BLaER1 treated with 17β-estradiol and CSF1 and Interleukin-3, amounts not matched to agents 10 nM and 100 nM (cell line): ENCODE measurements at regions not wholly inside any gene's neighbourhood (a gene's known extent, or its start where the extent isn't known, plus 50 kb on each side); places are given as distances from the start of the nearest gene placed in this dataset.
"Not testable (repeated sequence)": the region's sequence is repeated elsewhere in the genome, so short reads cannot be mapped to it uniquely, and the experiment has no call there.

Source experiments
- H3K27ac ChIP-seq, 11 experiments: shearing (Covaris generic); formaldehyde crosslinking; 2 replicates each; pipeline ENCODE4 v1.8.1; 2022
- H3K27me3 ChIP-seq, 11 experiments: shearing (Covaris generic); formaldehyde crosslinking; 2 replicates each; pipeline ENCODE4 v1.8.1; 2022
- H3K36me3 ChIP-seq, 11 experiments: shearing (Covaris generic); formaldehyde crosslinking; 2 replicates each; pipeline ENCODE4 v1.8.1; 2022
- H3K4me1 ChIP-seq, 10 experiments: shearing (Covaris generic); formaldehyde crosslinking; 2 replicates each; pipeline ENCODE4 v1.8.1; 2022
- H3K4me2 ChIP-seq, 11 experiments: shearing (Covaris generic); formaldehyde crosslinking; 2 replicates each; pipeline ENCODE4 v1.8.1; 2022
- H3K4me3 ChIP-seq, 10 experiments: shearing (Covaris generic); formaldehyde crosslinking; 2 replicates each; pipeline ENCODE4 v1.8.1; 2022
- H3K9ac ChIP-seq, 11 experiments: shearing (Covaris generic); formaldehyde crosslinking; 2 replicates each; pipeline ENCODE4 v1.8.1; 2022
- H3K9me3 ChIP-seq, 11 experiments: shearing (Covaris generic); formaldehyde crosslinking; replicated peaks in 1 of 11; 2 replicates each; pipeline ENCODE4 v1.8.1; 2022
- H4K20me1 ChIP-seq, 11 experiments: shearing (Covaris generic); formaldehyde crosslinking; 2 replicates each; pipeline ENCODE4 v1.8.1; 2022
- Cebpa-rat ChIP-seq, 11 experiments: shearing (Covaris generic); IDR thresholded peaks; 2 replicates each; pipeline ENCODE4 v1.8.1; 2022

- Histone ChIP-seq H3K4me2 (no peak overlapping the region), H3K9ac (no peak overlapping the region), H4K20me1 (no peaks in the 10 kb centered on the region), H3K9me3 (peaks cover 0 to 13% (median 0%) of the 10 kb centered on the region in 11 experiments; a peak in 4 of 22 replicates), H3K4me3 (no peak overlapping the region), H3K27me3 (no peaks in the 10 kb centered on the region), H3K36me3 (no peaks in the 10 kb centered on the region), H3K27ac (no peak overlapping the region), H3K4me1 (peaks cover 0 to 7% (median under 1%) of the 10 kb centered on the region in 10 experiments; a peak in 6 of 20 replicates)
- TF ChIP-seq Cebpa-rat (IDR thresholded peaks at IDR 0.05), result no peak
Measured at GRCh38 chr9:38334234-38334633, 58.3 kb upstream of the ALDH1B1 start.

- no peaks in the 10 kb centered on the region for H3K27me3 ChIP-seq
- no peaks in the 10 kb centered on the region for H3K36me3 ChIP-seq
- no peak for TF ChIP-seq Cebpa-rat (IDR thresholded peaks at IDR 0.05)
- no peaks in the 10 kb centered on the region for H4K20me1 ChIP-seq
- peaks cover 0 to 13% (median 0%) of the 10 kb centered on the region in 11 experiments; a peak in 4 of 22 replicates for H3K9me3 ChIP-seq
- H3K4me3 ChIP-seq, result no peak overlapping the region
- no peak overlapping the region for H3K4me2 ChIP-seq
- no peak overlapping the region for H3K27ac ChIP-seq
- no peak overlapping the region for H3K9ac ChIP-seq
- H3K4me1 ChIP-seq, result no peaks in the 10 kb centered on the region
Measured at GRCh38 chr9:38333047-38333446, 59.5 kb upstream of the ALDH1B1 start.

GRCh38 chr9:38332625-38333024, 59.9 kb upstream of the ALDH1B1 start:
- H3K27ac ChIP-seq, result no peak overlapping the region
- no peak for TF ChIP-seq Cebpa-rat (IDR thresholded peaks at IDR 0.05)
- H3K27me3 ChIP-seq, result no peaks in the 10 kb centered on the region
- no peak overlapping the region for H3K4me3 ChIP-seq
- H4K20me1 ChIP-seq, result no peaks in the 10 kb centered on the region
- H3K9me3 ChIP-seq, result peaks cover 0 to 13% (median 0%) of the 10 kb centered on the region in 11 experiments; a peak in 4 of 22 replicates
- H3K9ac ChIP-seq, result no peak overlapping the region
- no peak overlapping the region for H3K4me2 ChIP-seq
- no peaks in the 10 kb centered on the region for H3K36me3 ChIP-seq
- no peaks in the 10 kb centered on the region for H3K4me1 ChIP-seq

- Histone ChIP-seq H3K9ac (no peak overlapping the region), H3K36me3 (no peaks in the 10 kb centered on the region), H3K4me2 (no peak overlapping the region), H3K27ac (no peak overlapping the region), H4K20me1 (no peaks in the 10 kb centered on the region), H3K4me3 (no peak overlapping the region), H3K4me1 (no peaks in the 10 kb centered on the region), H3K9me3 (peaks cover 0 to 13% (median 0%) of the 10 kb centered on the region in 11 experiments; a peak in 4 of 22 replicates), H3K27me3 (no peaks in the 10 kb centered on the region)
- no peak for TF ChIP-seq Cebpa-rat (IDR thresholded peaks at IDR 0.05)
Measured at GRCh38 chr9:38331141-38331540, 61.4 kb upstream of the ALDH1B1 start.

- no peak for TF ChIP-seq Cebpa-rat (IDR thresholded peaks at IDR 0.05)
- no peak overlapping the region for H3K4me3 ChIP-seq
- H3K9ac ChIP-seq, result no peak overlapping the region
- no peak overlapping the region for H3K4me2 ChIP-seq
- H3K9me3 ChIP-seq, result peaks cover 0 to 13% (median 0%) of the 10 kb centered on the region in 11 experiments; a peak in 4 of 22 replicates
- no peaks in the 10 kb centered on the region for H4K20me1 ChIP-seq
- H3K27me3 ChIP-seq, result no peaks in the 10 kb centered on the region
- H3K27ac ChIP-seq, result no peak overlapping the region
- H3K4me1 ChIP-seq, result no peaks in the 10 kb centered on the region
- H3K36me3 ChIP-seq, result no peaks in the 10 kb centered on the region
Measured at GRCh38 chr9:38329968-38330367, 62.5 kb upstream of the ALDH1B1 start.

- Histone ChIP-seq H3K27me3 (no peaks in the 10 kb centered on the region), H3K27ac (no peak overlapping the region), H3K4me1 (no peaks in the 10 kb centered on the region), H4K20me1 (no peaks in the 10 kb centered on the region), H3K9ac (no peak overlapping the region), H3K4me2 (no peak overlapping the region), H3K9me3 (peaks cover 0 to 17% (median 0%) of the 10 kb centered on the region in 11 experiments; a peak in 6 of 22 replicates), H3K4me3 (no peak overlapping the region), H3K36me3 (no peaks in the 10 kb centered on the region)
- TF ChIP-seq Cebpa-rat (IDR thresholded peaks at IDR 0.05), result no peak
Measured at GRCh38 chr9:38328765-38329164, 63.7 kb upstream of the ALDH1B1 start.

- no peak overlapping the region for H3K27ac ChIP-seq
- no peak overlapping the region for H3K4me2 ChIP-seq
- H3K9ac ChIP-seq, result no peak overlapping the region
- H3K36me3 ChIP-seq, result no peaks in the 10 kb centered on the region
- no peaks in the 10 kb centered on the region for H4K20me1 ChIP-seq
- no peaks in the 10 kb centered on the region for H3K27me3 ChIP-seq
- peaks cover 0 to 9% (median 0%) of the 10 kb centered on the region in 11 experiments; a peak in 4 of 22 replicates for H3K9me3 ChIP-seq
- TF ChIP-seq Cebpa-rat (IDR thresholded peaks at IDR 0.05), result no peak
- H3K4me3 ChIP-seq, result no peak overlapping the region
- no peaks in the 10 kb centered on the region for H3K4me1 ChIP-seq
Measured at GRCh38 chr9:38326122-38326521, 66.4 kb upstream of the ALDH1B1 start.

GRCh38 chr9:38324213-38324612, 68.3 kb upstream of the ALDH1B1 start:
- not testable (repeated sequence) for H3K4me2 ChIP-seq, H3K27me3 ChIP-seq, H3K9me3 ChIP-seq, H3K9ac ChIP-seq, H3K36me3 ChIP-seq, H3K4me3 ChIP-seq, H4K20me1 ChIP-seq, H3K4me1 ChIP-seq, H3K27ac ChIP-seq

GRCh38 chr9:38322937-38323336, 69.6 kb upstream of the ALDH1B1 start:
- TF ChIP-seq Cebpa-rat (IDR thresholded peaks at IDR 0.05), result no peak
- Histone ChIP-seq H3K9me3 (peaks cover 0 to 9% (median 0%) of the 10 kb centered on the region in 11 experiments; a peak in 4 of 22 replicates), H3K4me3 (no peak overlapping the region), H3K27me3 (no peaks in the 10 kb centered on the region), H3K9ac (no peak overlapping the region), H3K4me1 (peaks cover 5 to 14% (median 10%) of the 10 kb centered on the region in 10 experiments; a peak in 18 of 20 replicates), H3K4me2 (no peak overlapping the region), H3K27ac (no peak overlapping the region), H4K20me1 (no peaks in the 10 kb centered on the region), H3K36me3 (no peaks in the 10 kb centered on the region)

GRCh38 chr9:38319496-38320173, 72.9 kb upstream of the ALDH1B1 start:
- Histone ChIP-seq H3K4me3 (no peak overlapping the region), H3K4me2 (peak overlapping the region in 8 of 11 experiments; percentile 19 to 82 (median 58); a peak in 11 of 22 replicates), H4K20me1 (no peaks in the 10 kb centered on the region), H3K27ac (no peak overlapping the region), H3K36me3 (no peaks in the 10 kb centered on the region), H3K4me1 (peaks cover 5 to 14% (median 10%) of the 10 kb centered on the region in 10 experiments; a peak in 18 of 20 replicates), H3K9ac (peak overlapping the region in 1 of 11 experiments; percentile 63; a peak in 1 of 22 replicates), H3K9me3 (peaks cover 0 to 9% (median 0%) of the 10 kb centered on the region in 11 experiments; a peak in 4 of 22 replicates), H3K27me3 (no peaks in the 10 kb centered on the region)
- TF ChIP-seq Cebpa-rat (IDR thresholded peaks at IDR 0.05), result no peak
